Motor neuron (in vitro differentiated cells): ENCODE measurements at regions not wholly inside any gene's neighbourhood (a gene's known extent, or its start where the extent isn't known, plus 50 kb on each side); places are given as distances from the start of the nearest gene placed in this dataset.

Experiments used
- ATAC-seq, 8 experiments: fragments of 200-7000 bp; cut with Tn5 transposase; replicated peaks in 6 of 8; 2 replicates each; pipeline ENCODE4 v1.8.0; 2021; ENCODE audit warnings: mild to moderate bottlenecking in 8 of 8, moderate library complexity in 8 of 8
- H3K27ac ChIP-seq, 2 donors: fragments of 250-450 bp; sonication (Bioruptor Pico); 2 replicates each; pipeline ENCODE4 v1.9.0; 2021; ENCODE audit warnings: antibody characterized with exemption in 2 of 2, mild to moderate bottlenecking in 2 of 2, moderate library complexity in 1 of 2
- H3K4me1 ChIP-seq, 2 donors: fragments of 250-450 bp; sonication (Bioruptor Pico); replicated peaks in 1 of 2; 2 replicates each; pipeline ENCODE4 v1.6.1; 2021; ENCODE audit warnings: antibody characterized with exemption in 2 of 2, mild to moderate bottlenecking in 2 of 2, moderate library complexity in 1 of 2
- H3K4me3 ChIP-seq, 5 donors: fragments of 250-450 bp; sonication (Bioruptor Pico); 2 replicates each; pipeline ENCODE4 v1.9.0; 2021; ENCODE audit warnings: antibody characterized with exemption in 5 of 5, mild to moderate bottlenecking in 5 of 5, moderate library complexity in 4 of 5
- WGBS, 10 experiments: fragments of 450-650 bp; shearing (Covaris generic); methylation state at CpG; one replicate each; pipeline ENCODE4 v1.0.0; 2022; 5-methylcytosine and 5-hydroxymethylcytosine counted together
- in situ Hi-C, 9 experiments: fragments of 400-800 bp; cut with MboI; loops; one replicate each; pipeline ENCODE4 v1.15.0; 2021; ENCODE audit warnings: low sequenced_read_pairs in 9 of 9, low pct_unique_long_range_greater_than_20kb in 2 of 9; ENCODE audit not compliant: unreplicated experiment in 9 of 9

GRCh38 chr18:66167829-66168684, 417.2 kb downstream of the CDH7 start:
- Histone ChIP-seq H3K4me1 (no peaks in the 10 kb centered on the region), H3K4me3 (no peak overlapping the region), H3K27ac (no peak overlapping the region)
- no peak for ATAC-seq
- 0 to 100% (median 85%) methylated on average over 1 to 4 of the region's 7 CpGs for WGBS, 10 experiments
- in situ Hi-C loops = no loop called here

GRCh38 chr18:66160007-66160406, 409.2 kb downstream of the CDH7 start:
- no peaks in the 10 kb centered on the region for H3K4me1 ChIP-seq
- ATAC-seq = no peak
- 0 to 100% (median 80%) methylated on average over 1 to 3 of the region's 3 CpGs; no CpG with 5 or more reads in 1 of the 10 experiments for WGBS, 10 experiments
- H3K27ac ChIP-seq = no peak overlapping the region
- H3K4me3 ChIP-seq = no peak overlapping the region
- in situ Hi-C loops = no loop called here

- Histone ChIP-seq H3K4me1 (no peaks in the 10 kb centered on the region), H3K27ac (no peak overlapping the region), H3K4me3 (no peak overlapping the region)
- in situ Hi-C loops = no loop called here
- 50 to 100% (median 100%) methylated on average over 1 of the region's 1 CpG; no CpG with 5 or more reads in 5 of the 10 experiments for WGBS, 10 experiments
- ATAC-seq = no peak
Observed at GRCh38 chr18:66159451-66159850, 408.6 kb downstream of the CDH7 start.

DNA sequence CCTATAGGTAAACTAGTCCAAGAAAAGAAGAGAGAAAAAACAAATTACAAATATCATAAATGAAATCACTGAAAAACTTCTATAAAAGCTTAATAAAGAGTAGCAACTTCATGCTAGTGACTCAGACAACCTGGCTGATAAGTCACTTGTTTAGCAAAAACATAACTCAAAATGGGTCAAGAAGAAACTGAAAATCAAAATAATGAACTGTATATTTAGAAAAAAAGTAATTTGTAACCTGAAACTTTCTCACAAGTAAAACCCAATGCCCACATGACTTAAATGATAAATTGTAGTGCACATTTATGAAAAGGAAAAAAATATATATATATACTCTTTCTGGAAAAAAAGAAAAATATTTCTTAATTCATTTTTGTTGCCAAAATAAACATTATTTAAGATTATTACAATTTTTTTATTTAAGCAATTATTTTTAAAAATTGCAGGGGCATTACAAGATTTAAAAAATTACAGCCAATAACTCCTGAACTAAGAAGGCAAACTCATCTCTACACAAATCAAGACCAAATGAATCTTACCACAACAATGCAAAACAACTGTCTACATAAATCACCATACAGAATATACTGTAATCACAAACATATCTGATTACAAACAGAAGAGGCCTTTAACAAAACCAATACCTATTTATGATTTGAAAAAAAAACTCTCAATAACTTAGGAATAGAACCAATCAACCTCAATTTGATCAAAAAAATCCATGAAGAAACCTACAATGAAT, 406.3 kb downstream of the CDH7 start:
- Histone ChIP-seq H3K4me3 (no peak overlapping the region), H3K4me1 (no peaks in the 10 kb centered on the region), H3K27ac (no peak overlapping the region)
- in situ Hi-C loops = no loop called here
- no peak for ATAC-seq

DNA sequence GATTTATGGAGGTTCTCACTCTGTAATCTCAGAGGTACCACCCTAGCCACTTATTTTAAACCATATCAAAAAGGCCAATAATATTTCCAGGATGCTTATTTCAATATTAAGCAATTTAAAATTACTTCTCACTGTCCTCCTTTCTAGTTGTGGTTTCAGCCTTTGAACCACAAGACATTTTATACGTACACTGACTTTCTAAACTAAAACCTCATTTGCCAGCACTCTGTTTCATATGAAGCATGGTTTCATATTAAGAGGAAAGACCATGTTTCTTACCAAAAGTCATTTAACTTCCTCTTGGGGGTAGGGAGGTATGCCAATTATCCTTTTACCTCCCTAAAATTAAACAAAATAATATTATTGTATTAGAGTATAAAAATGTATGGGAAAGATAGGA, 399.8 kb downstream of the CDH7 start:
- in situ Hi-C loops = no loop called here
- 0 to 100% (median 100%) methylated on average over 1 of the region's 1 CpG; no CpG with 5 or more reads in 1 of the 10 experiments for WGBS, 10 experiments
- no peak overlapping the region for H3K27ac ChIP-seq

DNA sequence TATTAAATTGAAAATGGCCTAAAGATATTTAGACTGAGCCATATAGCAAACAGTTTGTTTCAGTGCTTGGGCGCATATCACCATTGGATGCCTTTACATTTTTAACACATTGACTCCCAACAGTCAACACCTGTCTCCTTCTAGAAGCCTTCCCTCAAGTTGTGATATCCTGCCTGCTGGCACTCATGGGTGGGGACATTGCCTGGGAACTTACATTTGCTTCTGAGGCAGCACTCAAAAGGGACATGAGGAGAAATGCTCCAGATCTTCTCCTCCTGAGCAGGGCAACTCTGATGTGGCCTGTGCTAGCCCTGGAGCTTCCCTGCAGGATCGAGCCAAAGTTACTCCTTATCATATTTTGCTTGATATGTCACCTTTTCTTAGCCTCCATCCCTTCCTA, 392.2 kb downstream of the CDH7 start:
- no peak overlapping the region for H3K4me3 ChIP-seq
- no peak for ATAC-seq
- in situ Hi-C loops = no loop called here
- 0 to 100% (median 71%) methylated on average over 1 to 2 of the region's 2 CpGs; no CpG with 5 or more reads in 1 of the 10 experiments for WGBS, 10 experiments
- H3K27ac ChIP-seq = no peak overlapping the region
- no peaks in the 10 kb centered on the region for H3K4me1 ChIP-seq

More for the DNA sequence above, 399.8 kb downstream of the CDH7 start:
- no peak overlapping the region for H3K4me3 ChIP-seq
- ATAC-seq = no peak
- no peaks in the 10 kb centered on the region for H3K4me1 ChIP-seq

DNA sequence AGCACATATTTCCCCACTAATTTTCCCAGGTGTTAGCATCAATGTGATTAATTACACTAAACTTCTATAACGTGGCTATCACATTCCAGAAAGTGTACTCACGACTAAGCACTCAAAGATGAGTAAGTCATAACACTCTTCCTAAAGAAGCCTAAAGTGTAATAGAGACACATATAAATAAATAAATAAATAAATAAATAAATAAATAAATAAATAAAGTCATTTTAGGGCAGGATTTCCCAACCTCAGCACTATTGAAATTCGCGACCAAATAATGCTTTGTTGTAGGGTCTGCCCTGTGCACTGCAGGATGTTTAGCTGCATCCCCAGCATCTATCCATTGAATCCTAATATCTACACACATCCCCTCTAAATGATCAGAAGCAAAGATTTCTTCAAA, 390.9 kb downstream of the CDH7 start:
- no peak for ATAC-seq
- in situ Hi-C loops = no loop called here
- no peak overlapping the region for H3K27ac ChIP-seq
- no peak overlapping the region for H3K4me3 ChIP-seq
- H3K4me1 ChIP-seq = peaks cover 4 to 5% of the 10 kb centered on the region in 2 donors
- 10 to 100% (median 92%) methylated on average over 1 to 4 of the region's 4 CpGs; no CpG with 5 or more reads in 2 of the 10 experiments for WGBS, 10 experiments

DNA sequence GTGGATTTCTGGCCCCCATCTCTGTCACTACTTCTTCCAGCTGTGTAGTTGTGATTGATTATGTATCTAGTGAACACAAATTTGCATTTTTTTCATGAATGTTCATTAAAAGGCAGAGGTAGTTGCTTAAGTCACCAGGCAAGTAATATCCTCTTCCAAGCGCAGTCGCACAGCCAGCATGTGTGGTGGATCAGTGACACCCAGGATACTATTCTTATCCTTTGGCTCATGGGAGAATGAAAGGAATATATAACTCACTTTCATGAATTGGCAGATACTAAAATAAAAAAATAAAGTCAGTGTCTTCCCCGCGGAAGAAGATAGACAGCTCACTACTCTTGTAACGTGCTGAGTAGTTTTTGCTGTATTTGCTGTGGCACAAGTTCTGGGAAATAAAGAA, 387.8 kb downstream of the CDH7 start:
- in situ Hi-C loops = no loop called here
- WGBS, 10 experiments = 34 to 100% (median 82%) methylated on average over 2 to 5 of the region's 5 CpGs
- H3K4me1 ChIP-seq = peaks cover 12 to 21% of the 10 kb centered on the region in 2 donors
- H3K27ac ChIP-seq = no peak overlapping the region
- no peak for ATAC-seq
- no peak overlapping the region for H3K4me3 ChIP-seq

GRCh38 chr18:66136039-66136438, 385.2 kb downstream of the CDH7 start:
- H3K4me1 ChIP-seq = peaks cover 12 to 21% of the 10 kb centered on the region in 2 donors
- WGBS, 10 experiments = 0 to 40% (median 12%) methylated on average over 1 of the region's 1 CpG; no CpG with 5 or more reads in 4 of the 10 experiments
- in situ Hi-C loops = no loop called here
- H3K4me3 ChIP-seq = no peak overlapping the region
- ATAC-seq = peak in 5 of 8 experiments; percentile 99
- H3K27ac ChIP-seq = peak overlapping the region; percentile 58 to 84

- ATAC-seq = peak in 1 of 8 experiments; percentile 21
- 0 to 100% (median 0%) methylated on average over 1 to 3 of the region's 4 CpGs; no CpG with 5 or more reads in 3 of the 10 experiments for WGBS, 10 experiments
- H3K4me1 ChIP-seq = peaks cover 2 to 3% of the 10 kb centered on the region in 2 donors
- in situ Hi-C loops = no loop called here
- H3K27ac ChIP-seq = no peak overlapping the region
- no peak overlapping the region for H3K4me3 ChIP-seq
Observed at GRCh38 chr18:66129248-66129647, 378.4 kb downstream of the CDH7 start.

DNA sequence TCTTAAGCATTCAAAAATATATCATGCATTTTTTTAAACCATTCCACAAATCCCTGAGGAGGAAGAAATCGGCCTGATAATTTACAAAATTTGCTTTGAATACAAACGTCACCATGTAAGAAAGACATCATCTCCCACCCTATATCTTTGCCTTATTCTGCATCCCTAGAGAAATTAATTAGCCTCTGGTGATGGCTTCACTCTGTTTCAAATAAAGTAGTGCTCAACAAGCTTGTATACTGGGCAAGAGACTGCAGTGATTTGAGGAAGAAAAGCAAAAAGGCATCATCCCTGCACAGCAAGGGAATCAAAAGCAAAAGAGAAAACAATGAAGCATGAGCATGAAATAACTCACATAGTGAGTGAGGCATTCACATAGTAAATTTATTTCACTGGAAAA, 375.5 kb downstream of the CDH7 start:
- Histone ChIP-seq H3K4me3 (no peak overlapping the region), H3K4me1 (peaks cover 2 to 3% of the 10 kb centered on the region in 2 donors), H3K27ac (no peak overlapping the region)
- ATAC-seq = no peak
- in situ Hi-C loops = no loop called here
- WGBS, 10 experiments = 0 to 100% (median 82%) methylated on average over 1 to 2 of the region's 2 CpGs; no CpG with 5 or more reads in 2 of the 10 experiments

DNA sequence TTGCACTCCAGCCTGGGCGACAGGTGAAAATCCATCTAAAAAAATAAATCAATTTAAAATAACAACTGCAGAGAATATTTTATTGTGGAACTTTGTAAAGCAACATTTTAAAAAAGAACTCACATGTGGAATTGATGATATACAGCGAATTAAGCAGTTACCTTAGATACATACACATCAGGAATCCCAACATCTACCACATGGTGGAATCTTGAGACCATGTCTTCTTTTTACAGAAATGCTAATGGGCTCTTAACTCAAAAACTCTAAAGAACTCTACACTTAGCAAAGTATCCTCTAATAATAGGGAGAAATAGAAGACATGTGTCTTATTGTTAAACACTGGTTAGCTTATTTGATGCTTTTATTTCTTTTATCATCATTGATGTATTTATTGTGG, 373.6 kb downstream of the CDH7 start:
- Histone ChIP-seq H3K4me1 (peaks cover 2 to 3% of the 10 kb centered on the region in 2 donors), H3K27ac (no peak overlapping the region), H3K4me3 (no peak overlapping the region)
- 7 to 100% (median 68%) methylated on average over 1 to 2 of the region's 2 CpGs; no CpG with 5 or more reads in 1 of the 10 experiments for WGBS, 10 experiments
- ATAC-seq = no peak
- in situ Hi-C loops = no loop called here

DNA sequence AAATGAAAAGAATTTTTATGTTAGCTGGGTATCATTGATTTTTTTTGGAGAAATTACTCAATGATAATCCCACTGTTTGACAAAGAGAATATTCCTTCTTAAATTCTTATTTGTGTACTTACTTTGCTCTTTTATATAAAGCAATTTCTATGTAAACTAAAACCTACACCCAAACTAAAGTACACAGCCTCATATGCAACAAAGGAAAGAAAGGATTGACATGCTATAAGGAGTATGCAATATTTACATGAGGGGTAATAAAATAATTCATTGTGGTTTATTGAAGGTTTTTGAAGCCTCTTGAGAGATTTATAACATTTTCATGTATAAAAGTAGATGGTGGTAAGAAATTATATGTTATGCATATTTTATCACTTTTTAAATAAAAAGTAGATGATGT, 368.5 kb downstream of the CDH7 start:
- in situ Hi-C loops = no loop called here
- H3K27ac ChIP-seq = no peak overlapping the region
- H3K4me3 ChIP-seq = no peak overlapping the region
- ATAC-seq = no peak
- no peaks in the 10 kb centered on the region for H3K4me1 ChIP-seq
